ELF-1 (cell line): ENCODE measurements at regions not wholly inside any gene's neighbourhood (a gene's known extent, or its start where the extent isn't known, plus 50 kb on each side); places are given as distances from the start of the nearest gene placed in this dataset.
"Not testable (repeated sequence)": the region's sequence is repeated elsewhere in the genome, so short reads cannot be mapped to it uniquely, and the experiment has no call there.

ENCODE experiments used
- DNase-seq: peaks from one replicate; pipeline ENCODE4 v3.0.0-alpha.2; 2016; ENCODE audit warnings: low read depth, low spot score

- peak; percentile 10 for DNase-seq
Measured at GRCh38 chr3:14057701-14058100, 67.0 kb downstream of the CHCHD4 start.

DNA sequence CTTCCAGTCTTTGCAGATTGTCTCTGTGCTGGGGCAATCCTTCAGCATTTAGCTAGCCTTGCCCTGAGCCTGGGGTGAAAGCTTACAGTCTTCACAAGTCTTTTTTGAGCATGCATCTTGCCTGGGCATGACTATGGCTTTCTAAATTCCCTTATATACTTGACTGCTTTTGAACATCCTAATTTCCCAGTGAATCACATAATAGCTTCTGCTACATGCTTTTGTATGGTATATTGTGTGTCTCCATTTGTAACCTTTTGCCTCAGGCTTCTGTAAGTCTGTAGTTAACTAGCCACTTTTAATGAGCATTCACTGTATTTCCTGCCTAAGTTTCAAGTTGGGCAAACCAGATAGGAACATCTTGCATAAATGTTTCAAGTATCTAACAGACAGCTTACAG lies 76.8 kb downstream of the CHCHD4 start:
- DNase-seq: no peak

- DNase-seq: no peak
Measured at GRCh38 chr3:14047027-14047426, 77.6 kb downstream of the CHCHD4 start.

- DNase-seq: no peak
Measured at GRCh38 chr3:14042680-14043079, 82.0 kb downstream of the CHCHD4 start.

- no peak for DNase-seq
Measured at GRCh38 chr3:14039149-14039548, 85.5 kb downstream of the CHCHD4 start.

DNA sequence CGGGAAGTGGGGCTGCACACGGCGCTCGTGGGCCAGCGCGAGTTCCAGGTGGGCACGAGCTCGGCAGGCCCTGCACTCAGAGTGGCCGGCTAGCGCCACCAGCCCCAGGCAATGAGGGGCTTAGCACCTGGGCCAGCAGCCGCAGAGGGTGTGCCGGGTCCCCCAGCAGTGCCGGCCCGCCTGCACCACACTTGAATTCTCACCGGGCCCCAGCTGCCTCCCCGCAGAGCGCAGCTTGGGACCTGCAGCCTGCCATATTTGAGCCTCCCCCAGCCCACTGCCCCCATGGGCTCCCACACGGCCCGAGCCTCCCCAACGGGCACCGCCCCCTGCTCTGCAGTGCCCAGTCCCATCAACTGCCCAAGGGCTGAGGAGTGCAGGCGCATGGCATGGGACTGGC lies 87.5 kb downstream of the CHCHD4 start:
- DNase-seq: no peak

DNA sequence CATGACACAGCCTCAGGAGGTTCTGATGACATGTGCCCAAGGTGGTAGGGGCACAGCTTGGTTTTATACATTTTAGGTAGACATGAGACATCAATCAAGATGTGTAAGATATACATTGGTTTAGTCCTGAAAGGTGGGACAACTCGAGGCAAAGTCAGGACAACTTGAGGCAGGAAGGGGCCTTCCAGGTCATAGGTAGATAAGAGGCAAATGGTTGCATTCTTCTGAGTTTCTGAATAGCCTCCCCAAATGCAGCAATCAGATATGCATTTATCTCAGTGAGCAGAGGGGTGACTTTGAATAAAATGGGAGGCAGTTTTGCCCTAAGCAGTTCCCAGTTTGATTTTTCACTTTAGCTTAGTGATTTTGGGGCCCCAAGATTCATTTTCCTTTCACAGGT lies 91.6 kb downstream of the CHCHD4 start:
- DNase-seq: no peak

DNA sequence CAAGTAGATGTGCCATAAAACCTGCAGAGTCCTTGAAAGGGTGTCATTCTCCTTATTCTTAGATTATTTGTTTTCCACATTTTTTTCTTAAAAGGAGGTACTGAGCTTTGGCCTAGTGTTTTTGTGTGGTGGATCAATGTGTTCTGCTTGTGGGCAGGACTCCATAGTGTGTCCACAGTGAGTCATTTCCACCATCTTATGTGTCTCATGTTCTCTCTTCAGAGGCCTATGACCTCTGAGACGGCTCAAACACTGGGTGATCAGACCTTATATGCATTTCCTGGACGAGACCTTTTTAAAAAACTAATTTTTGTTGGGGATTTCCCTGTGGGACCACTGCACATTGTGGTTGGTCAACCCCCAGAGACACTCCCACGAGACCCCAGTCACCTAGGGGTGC lies 93.4 kb downstream of the CHCHD4 start:
- DNase-seq: no peak

DNA sequence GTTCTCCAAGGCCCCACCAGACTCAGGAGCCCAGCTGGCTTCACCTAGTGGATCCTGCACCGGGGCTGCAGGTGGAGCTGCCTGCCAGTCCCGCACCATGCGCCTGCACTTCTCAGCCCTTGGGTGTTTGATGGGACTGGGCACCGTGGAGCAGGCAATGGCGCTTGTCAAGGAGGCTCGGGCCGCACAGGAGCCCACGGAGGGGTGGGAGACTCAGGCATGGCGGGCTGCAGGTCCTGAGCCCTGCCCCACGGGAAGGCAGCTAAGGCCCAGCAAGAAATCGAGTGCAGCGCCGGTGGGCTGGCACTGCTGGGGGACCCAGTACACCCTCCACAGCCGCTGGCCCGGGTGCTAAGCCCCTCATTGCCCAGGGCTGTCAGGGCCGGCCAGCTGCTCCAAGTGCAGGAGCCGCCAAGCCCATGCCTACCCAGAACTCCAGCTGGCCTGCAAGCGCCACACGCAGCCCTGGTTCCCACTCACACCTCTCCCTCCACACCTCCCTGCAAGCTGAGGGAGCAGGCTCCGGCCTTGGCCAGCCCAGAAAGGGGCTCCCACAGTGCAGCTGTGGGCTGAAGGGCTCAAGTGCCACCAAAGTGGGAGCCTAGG lies 95.2 kb downstream of the CHCHD4 start:
- DNase-seq: not testable (repeated sequence)

GRCh38 chr3:14028122-14028521 lies 96.5 kb downstream of the CHCHD4 start:
- DNase-seq: not testable (repeated sequence)

DNA sequence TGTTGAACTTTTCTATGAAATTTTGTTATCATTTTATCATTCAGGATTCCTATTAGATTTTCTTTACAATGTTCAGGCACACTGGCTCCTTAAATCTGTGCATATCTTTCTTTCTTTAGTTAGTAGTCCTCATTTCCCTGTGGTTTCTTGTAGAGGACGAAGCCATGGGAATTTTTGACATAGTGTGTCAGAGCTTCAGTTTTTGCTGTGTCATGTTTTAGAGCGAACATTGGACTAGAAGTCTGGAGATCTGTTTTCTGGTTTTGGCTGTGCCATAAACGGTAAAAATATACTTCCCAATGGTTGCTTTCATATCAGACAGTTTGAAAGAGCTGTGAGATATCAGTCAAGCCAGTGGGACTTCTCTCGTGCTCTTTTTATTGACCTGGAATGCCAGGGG lies 105.2 kb downstream of the CHCHD4 start:
- DNase-seq: no peak

GRCh38 chr3:14016900-14017475 lies 107.7 kb downstream of the CHCHD4 start:
- peak; percentile 81 for DNase-seq

- DNase-seq: no peak
Measured at GRCh38 chr3:14007006-14007405, 117.7 kb downstream of the CHCHD4 start.

DNA sequence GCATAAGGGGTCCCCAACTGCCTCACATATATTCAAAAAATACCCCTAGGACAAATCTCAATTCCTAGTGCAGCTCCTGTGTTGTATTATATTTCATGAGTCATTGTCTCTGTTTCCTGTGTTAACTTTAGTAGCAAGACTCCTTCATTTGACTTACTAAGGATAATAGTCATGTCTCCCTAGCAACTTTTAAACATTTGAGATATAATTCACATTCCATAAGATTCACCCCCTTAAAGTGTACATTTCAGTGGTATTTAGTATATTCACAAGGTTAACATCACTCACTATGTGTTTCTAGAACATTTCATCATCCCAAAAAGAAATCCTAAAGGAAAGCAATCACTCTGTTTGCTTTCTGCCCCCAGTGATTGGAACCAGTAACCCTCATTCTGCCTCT lies 121.3 kb upstream of the WNT7A start:
- DNase-seq: no peak

DNA sequence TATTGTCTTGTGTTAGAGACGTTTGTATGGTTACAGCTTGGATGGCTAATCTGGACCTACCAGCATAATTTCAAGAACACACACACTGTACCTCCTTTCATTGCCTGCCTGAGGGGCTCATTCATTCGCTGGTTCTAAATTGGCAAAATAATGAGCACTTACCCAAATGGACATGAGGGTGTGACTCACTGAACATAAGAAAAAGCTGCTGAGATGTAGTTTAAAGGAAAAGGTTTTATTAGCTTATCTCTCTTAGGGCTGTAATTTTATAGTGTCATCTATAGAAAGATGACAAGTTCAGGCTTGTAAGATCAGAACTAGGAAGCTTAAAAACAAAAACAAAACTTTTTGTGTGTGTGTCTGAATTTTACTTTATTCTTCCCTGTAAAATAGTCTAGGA lies 120.7 kb upstream of the WNT7A start:
- no peak for DNase-seq

GRCh38 chr3:13998831-13999230 lies 119.0 kb upstream of the WNT7A start:
- no peak for DNase-seq

- not testable (repeated sequence) for DNase-seq
Measured at GRCh38 chr3:13995216-13995615, 115.3 kb upstream of the WNT7A start.

DNA sequence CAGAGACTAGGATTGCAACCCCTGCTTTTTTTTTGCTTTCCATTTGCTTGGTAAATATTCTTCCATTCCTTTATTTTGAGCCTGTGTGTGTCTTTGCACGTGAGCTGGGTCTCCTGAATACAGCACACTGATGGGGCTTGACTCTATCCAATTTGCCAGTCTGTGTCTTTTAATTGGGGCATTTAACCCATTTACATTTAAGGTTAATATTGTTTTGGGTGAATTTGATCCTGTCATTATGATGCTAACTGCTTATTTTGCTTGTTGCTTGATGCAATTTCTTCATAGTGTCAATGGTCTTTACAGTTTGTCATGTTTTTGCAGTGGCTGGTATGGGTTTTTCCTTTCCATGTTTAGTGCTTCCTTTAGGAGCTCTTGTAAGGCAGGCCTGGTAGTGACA lies 109.1 kb upstream of the WNT7A start:
- DNase-seq: not testable (repeated sequence)

DNA sequence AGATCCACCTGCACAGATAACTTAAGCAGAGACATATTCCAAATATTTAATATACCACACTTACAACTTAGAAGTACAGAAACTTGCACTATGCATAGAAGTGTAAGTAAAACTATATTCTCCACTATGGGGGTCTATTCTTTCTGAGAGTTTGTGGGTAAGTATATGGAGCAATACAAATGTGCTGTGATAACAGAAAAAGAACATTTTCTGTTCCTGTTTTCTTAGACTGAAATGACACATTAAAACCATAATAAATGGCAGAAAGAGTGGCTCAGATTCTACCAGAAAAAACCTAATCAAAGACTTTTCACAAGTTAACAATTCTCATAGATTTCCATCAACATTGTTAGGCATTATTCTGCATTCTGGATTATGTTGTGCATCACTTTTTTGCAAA lies 96.6 kb upstream of the WNT7A start:
- DNase-seq: no peak

DNA sequence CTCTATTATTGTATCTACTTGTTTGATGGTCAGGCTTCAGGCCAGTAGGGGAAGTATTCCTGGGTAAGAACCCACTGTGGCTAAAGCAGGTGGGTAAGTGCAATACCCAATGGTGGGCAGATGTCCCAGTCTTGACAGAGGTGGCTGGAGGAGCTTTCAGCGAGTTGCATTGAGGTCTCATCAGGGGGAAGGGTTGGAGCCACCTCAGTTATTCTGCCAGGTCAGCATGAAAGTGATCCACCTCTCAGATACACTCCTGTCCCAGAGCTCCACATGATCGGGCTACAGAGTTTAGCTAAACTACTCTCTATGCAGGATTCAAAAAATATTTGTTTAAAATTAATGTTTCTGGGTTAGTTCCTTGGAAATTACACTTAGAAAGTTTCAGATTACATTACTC lies 95.8 kb upstream of the WNT7A start:
- DNase-seq: no peak

DNA sequence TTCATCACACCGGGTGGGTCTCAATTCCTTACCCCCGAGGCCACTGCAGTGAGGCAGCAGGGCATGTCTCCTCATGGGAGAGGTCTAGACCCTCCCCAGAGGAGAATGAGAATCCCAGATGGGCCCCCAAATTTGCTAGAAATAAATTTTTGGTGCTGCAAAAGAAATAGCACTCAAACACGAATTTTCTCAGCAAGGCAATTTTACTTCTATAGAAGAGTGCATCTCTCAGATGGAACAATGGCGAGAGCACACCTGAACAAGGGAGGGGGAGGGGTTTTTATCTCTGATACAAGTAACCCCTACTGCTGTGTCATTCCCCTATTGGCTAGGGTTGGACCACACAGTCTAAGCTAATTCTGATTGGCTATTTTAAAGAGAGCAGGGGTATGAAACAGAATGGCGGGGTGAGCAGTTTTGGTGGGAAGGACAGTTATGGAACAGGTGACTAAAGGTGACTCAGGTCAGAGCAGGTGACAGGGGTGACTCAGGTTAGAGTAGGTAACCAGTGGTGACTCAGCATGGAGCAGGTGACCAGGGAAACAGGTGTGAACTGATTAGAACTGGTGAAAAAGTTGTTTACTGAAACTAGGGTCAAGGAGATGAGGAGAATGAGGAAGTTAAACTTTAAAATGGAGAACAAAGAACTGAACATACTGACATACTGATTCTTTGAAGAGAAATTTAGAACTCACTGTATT lies 93.0 kb upstream of the WNT7A start:
- DNase-seq: no peak

DNA sequence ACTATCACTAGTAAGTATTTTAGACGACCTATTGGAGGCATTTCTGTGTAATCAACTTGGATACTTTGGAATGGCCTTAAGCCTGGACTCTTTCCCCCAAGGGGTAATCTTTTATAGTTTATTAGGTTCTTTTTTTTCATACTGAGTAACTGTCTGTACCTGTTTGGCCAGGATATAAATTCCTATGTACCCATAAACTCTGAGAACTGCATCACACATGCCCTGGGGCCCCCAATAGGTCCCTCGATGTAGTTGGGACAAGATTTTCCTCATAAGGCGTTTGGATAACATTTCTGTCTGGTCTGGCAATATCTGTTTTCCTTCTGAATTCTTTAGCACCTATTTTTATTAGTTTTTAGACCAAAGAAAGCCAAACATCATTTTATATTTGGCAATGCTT lies 86.4 kb upstream of the WNT7A start:
- no peak for DNase-seq

- no peak for DNase-seq
Measured at GRCh38 chr3:13963137-13963886, 83.4 kb upstream of the WNT7A start.
